ENCODE measurements at regions not wholly inside any gene's neighbourhood (a gene's known extent, or its start where the extent isn't known, plus 50 kb on each side); places are given as distances from the start of the nearest gene placed in this dataset.

GRCh38 chr1:59237900-59238299 is 59.0 kb upstream of the FGGY start:
- TF ChIP-seq EZH2 (IDR thresholded peaks at IDR 0.05; ENCODE audit: borderline replicate concordance) (no peak), EZH2phosphoT487 (IDR thresholded peaks at IDR 0.05; ENCODE audit: low read depth, severe bottlenecking, unreplicated experiment) (no peak)
- TF ChIP-seq, protein P1, sequence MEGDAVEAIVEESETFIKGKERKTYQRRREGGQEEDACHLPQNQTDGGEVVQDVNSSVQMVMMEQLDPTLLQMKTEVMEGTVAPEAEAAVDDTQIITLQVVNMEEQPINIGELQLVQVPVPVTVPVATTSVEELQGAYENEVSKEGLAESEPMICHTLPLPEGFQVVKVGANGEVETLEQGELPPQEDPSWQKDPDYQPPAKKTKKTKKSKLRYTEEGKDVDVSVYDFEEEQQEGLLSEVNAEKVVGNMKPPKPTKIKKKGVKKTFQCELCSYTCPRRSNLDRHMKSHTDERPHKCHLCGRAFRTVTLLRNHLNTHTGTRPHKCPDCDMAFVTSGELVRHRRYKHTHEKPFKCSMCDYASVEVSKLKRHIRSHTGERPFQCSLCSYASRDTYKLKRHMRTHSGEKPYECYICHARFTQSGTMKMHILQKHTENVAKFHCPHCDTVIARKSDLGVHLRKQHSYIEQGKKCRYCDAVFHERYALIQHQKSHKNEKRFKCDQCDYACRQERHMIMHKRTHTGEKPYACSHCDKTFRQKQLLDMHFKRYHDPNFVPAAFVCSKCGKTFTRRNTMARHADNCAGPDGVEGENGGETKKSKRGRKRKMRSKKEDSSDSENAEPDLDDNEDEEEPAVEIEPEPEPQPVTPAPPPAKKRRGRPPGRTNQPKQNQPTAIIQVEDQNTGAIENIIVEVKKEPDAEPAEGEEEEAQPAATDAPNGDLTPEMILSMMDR (IDR thresholded peaks at IDR 0.05; ENCODE audit: poor library complexity), result no peak

All from hepatocyte (in vitro differentiated cells).